OCI-LY1 (cell line): ENCODE measurements at regions not wholly inside any gene's neighbourhood (a gene's known extent, or its start where the extent isn't known, plus 50 kb on each side); places are given as distances from the start of the nearest gene placed in this dataset.

Experiments used
- H2AFZ ChIP-seq: fragments of 200-600 bp; sonication (generic), shearing (Covaris generic); 2 replicates; pipeline ENCODE4 v1.6.0; 2014; ENCODE audit warnings: antibody characterized with exemption, mild to moderate bottlenecking, low read length
- H3F3A ChIP-seq: fragments of 200-600 bp; sonication (generic), shearing (Covaris generic); 2 replicates; pipeline ENCODE4 v1.6.0; 2014; ENCODE audit warnings: mild to moderate bottlenecking, antibody characterized with exemption, low read length, moderate library complexity; ENCODE audit not compliant: insufficient read depth
- H3K27ac ChIP-seq: fragments of 200-600 bp; sonication (generic); 2 replicates; pipeline ENCODE4 v1.5.1; 2014; ENCODE audit warnings: low read length, mixed run types, mild to moderate bottlenecking, low read depth; ENCODE audit not compliant: poor library complexity, severe bottlenecking
- H3K27me3 ChIP-seq: fragments of 200-600 bp; sonication (generic); 2 replicates; pipeline ENCODE4 v1.6.0; 2014; ENCODE audit warnings: antibody characterized with exemption, mild to moderate bottlenecking, low read length, moderate library complexity; ENCODE audit not compliant: insufficient read depth
- H3K36me3 ChIP-seq: fragments of 200-600 bp; sonication (generic); 2 replicates; pipeline ENCODE4 v1.6.1; 2014; ENCODE audit warnings: mild to moderate bottlenecking, antibody characterized with exemption, low read length, moderate library complexity, mixed read lengths; ENCODE audit not compliant: insufficient read depth
- H3K4me1 ChIP-seq: fragments of 200-600 bp; sonication (generic); 2 replicates; pipeline ENCODE4 v1.5.1; 2014; ENCODE audit warnings: mild to moderate bottlenecking, low read length, moderate library complexity; ENCODE audit not compliant: insufficient read depth, severe bottlenecking
- H3K4me2 ChIP-seq: fragments of 200-600 bp; sonication (generic), shearing (Covaris generic); 2 replicates; pipeline ENCODE4 v1.6.1; 2014; ENCODE audit warnings: low read length
- H3K4me3 ChIP-seq: fragments of 200-600 bp; sonication (generic); 2 replicates; pipeline ENCODE4 v1.5.1; 2014; ENCODE audit warnings: low read length, low read depth, mild to moderate bottlenecking, mixed read lengths; ENCODE audit not compliant: poor library complexity, severe bottlenecking
- H3K79me2 ChIP-seq: fragments of 200-600 bp; shearing (Covaris generic); 2 replicates; pipeline ENCODE4 v1.6.1; 2016; ENCODE audit warnings: mixed run types, low read length, mixed read lengths; ENCODE audit not compliant: insufficient read depth
- H3K9ac ChIP-seq: fragments of 200-600 bp; sonication (generic), shearing (Covaris generic); 2 replicates; pipeline ENCODE4 v1.6.1; 2014; ENCODE audit warnings: mild to moderate bottlenecking, low read length, mixed read lengths
- H3K9me2 ChIP-seq: fragments of 200-600 bp; sonication (generic), shearing (Covaris generic); 2 replicates; pipeline ENCODE4 v1.6.1; 2014; ENCODE audit warnings: low read depth, mild to moderate bottlenecking, low read length, mixed read lengths
- H3K9me3 ChIP-seq: fragments of 200-600 bp; shearing (Covaris generic); 2 replicates; pipeline ENCODE4 v1.6.1; 2014; ENCODE audit warnings: low read length, mixed read lengths
- H4K20me1 ChIP-seq: fragments of 200-600 bp; sonication (generic), shearing (Covaris generic); 2 replicates; pipeline ENCODE4 v1.6.0; 2016; ENCODE audit warnings: mild to moderate bottlenecking, low read length; ENCODE audit not compliant: insufficient read depth
- EZH2 ChIP-seq: fragments of 200-600 bp; sonication (generic), shearing (Covaris generic); IDR thresholded peaks from 2 replicates; pipeline ENCODE4 v1.8.0; 2017; ENCODE audit warnings: borderline replicate concordance, mixed run types, mild to moderate bottlenecking, antibody characterized with exemption, low read length, moderate library complexity, mixed read lengths
- TF ChIP-seq, protein P1 (sequence below): fragments of 200-600 bp; sonication (generic), shearing (Covaris generic); IDR thresholded peaks from 2 replicates; pipeline ENCODE4 v1.5.1; 2017; ENCODE audit warnings: mild to moderate bottlenecking, antibody characterized with exemption, low read length, moderate library complexity, mixed read lengths

DNA sequence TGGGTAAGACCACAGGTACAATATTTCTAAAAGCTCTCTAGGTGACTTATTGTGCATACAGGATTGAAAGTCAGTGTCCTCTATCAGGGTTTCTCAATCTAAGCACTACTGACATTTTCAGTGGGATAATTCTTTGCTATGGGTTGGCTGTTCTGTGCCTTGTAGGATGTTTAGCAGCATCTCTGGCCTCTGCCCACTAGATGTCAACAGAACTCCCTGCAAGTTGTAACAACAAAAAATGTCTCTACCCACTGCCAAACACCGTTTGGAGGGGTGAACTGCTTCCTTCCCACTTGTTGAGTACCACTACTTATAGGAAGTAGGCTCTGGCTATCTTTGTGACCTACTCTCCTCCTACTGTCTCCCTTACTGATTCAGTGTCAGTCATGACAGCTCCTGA is 90.1 kb upstream of the ZRANB2 start:
- H3K27ac ChIP-seq: no peak overlapping the region
- H2AFZ ChIP-seq: no peak overlapping the region
- no peaks in the 10 kb centered on the region for H3F3A ChIP-seq
- H3K36me3 ChIP-seq: no peaks in the 10 kb centered on the region
- H3K9ac ChIP-seq: no peak overlapping the region
- no peak overlapping the region for H3K4me2 ChIP-seq
- H3K4me3 ChIP-seq: no peak overlapping the region
- no peak for TF ChIP-seq EZH2
- TF ChIP-seq, protein P1, sequence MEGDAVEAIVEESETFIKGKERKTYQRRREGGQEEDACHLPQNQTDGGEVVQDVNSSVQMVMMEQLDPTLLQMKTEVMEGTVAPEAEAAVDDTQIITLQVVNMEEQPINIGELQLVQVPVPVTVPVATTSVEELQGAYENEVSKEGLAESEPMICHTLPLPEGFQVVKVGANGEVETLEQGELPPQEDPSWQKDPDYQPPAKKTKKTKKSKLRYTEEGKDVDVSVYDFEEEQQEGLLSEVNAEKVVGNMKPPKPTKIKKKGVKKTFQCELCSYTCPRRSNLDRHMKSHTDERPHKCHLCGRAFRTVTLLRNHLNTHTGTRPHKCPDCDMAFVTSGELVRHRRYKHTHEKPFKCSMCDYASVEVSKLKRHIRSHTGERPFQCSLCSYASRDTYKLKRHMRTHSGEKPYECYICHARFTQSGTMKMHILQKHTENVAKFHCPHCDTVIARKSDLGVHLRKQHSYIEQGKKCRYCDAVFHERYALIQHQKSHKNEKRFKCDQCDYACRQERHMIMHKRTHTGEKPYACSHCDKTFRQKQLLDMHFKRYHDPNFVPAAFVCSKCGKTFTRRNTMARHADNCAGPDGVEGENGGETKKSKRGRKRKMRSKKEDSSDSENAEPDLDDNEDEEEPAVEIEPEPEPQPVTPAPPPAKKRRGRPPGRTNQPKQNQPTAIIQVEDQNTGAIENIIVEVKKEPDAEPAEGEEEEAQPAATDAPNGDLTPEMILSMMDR: peak; percentile 14; the same call in 1 of the 2 replicates
- no peaks in the 10 kb centered on the region for H3K79me2 ChIP-seq
- H3K9me2 ChIP-seq: no peaks in the 10 kb centered on the region
- no peaks in the 10 kb centered on the region for H3K9me3 ChIP-seq
- no peaks in the 10 kb centered on the region for H3K4me1 ChIP-seq
- H3K27me3 ChIP-seq: no peaks in the 10 kb centered on the region
- no peaks in the 10 kb centered on the region for H4K20me1 ChIP-seq

DNA sequence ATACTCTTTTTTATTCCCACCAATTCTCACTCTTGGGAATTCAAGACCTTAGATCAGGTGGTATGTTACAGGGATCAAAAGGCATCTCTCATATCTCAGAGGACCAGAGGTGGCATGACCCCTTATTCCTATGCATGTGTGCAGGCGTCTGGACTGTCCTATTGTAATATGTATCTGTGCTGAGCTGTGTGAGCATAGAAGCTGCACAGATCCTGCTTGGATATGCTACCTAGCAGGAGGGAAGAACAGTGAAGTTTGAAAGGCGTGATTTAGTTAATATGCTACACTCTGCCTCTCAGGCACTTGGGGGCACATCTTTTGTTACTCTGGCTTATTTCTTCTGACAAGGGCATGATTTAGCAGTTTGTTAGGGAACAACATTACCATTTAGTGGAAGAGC is 86.7 kb upstream of the ZRANB2 start:
- Histone ChIP-seq H3K4me2 (no peak overlapping the region), H3K4me3 (no peak overlapping the region), H3K36me3 (no peaks in the 10 kb centered on the region), H3K27me3 (no peaks in the 10 kb centered on the region), H3K9ac (no peak overlapping the region), H3K4me1 (no peaks in the 10 kb centered on the region), H3K79me2 (no peaks in the 10 kb centered on the region), H3K9me2 (no peaks in the 10 kb centered on the region), H2AFZ (no peak overlapping the region), H4K20me1 (no peaks in the 10 kb centered on the region), H3F3A (no peaks in the 10 kb centered on the region), H3K27ac (no peak overlapping the region), H3K9me3 (no peaks in the 10 kb centered on the region)
- no peak for TF ChIP-seq EZH2

- Histone ChIP-seq H4K20me1 (no peaks in the 10 kb centered on the region), H2AFZ (no peak overlapping the region), H3K79me2 (no peaks in the 10 kb centered on the region), H3K4me2 (no peak overlapping the region), H3K27me3 (no peaks in the 10 kb centered on the region), H3F3A (no peaks in the 10 kb centered on the region), H3K27ac (no peak overlapping the region), H3K4me1 (no peaks in the 10 kb centered on the region), H3K9me2 (no peaks in the 10 kb centered on the region), H3K9ac (no peak overlapping the region), H3K9me3 (no peaks in the 10 kb centered on the region), H3K4me3 (no peak overlapping the region), H3K36me3 (no peaks in the 10 kb centered on the region)
- TF ChIP-seq, protein P1: no peak
- TF ChIP-seq EZH2: no peak
Observed at GRCh38 chr1:71166178-71167173, 85.6 kb upstream of the ZRANB2 start.

DNA sequence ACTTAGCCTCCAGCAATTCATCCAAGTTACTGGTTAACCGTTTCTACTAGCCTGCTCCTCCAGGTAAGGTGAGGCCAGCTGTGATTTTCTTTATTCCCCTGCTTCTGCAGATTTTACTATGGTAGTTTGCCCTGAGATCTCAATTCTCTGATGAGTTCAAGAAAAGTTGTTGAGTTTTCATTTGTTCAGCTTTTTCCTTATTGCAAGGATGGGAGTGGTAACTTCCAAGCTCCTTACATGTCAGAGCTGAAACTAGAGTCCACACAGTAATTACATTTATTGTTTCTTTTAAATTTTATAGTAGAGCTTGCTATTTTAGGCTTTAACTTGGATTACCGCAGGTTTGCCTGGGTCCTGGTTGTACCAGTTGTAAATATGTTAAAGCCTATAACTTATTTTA is 76.9 kb upstream of the ZRANB2 start:
- Histone ChIP-seq H3K36me3 (no peaks in the 10 kb centered on the region), H3K9me2 (no peaks in the 10 kb centered on the region), H3K27me3 (no peaks in the 10 kb centered on the region), H3K9ac (no peak overlapping the region), H3K4me2 (no peak overlapping the region), H3F3A (no peaks in the 10 kb centered on the region), H3K4me3 (no peak overlapping the region), H3K27ac (no peak overlapping the region), H2AFZ (no peak overlapping the region), H3K79me2 (no peaks in the 10 kb centered on the region), H4K20me1 (no peaks in the 10 kb centered on the region), H3K9me3 (no peaks in the 10 kb centered on the region), H3K4me1 (no peaks in the 10 kb centered on the region)
- TF ChIP-seq, protein P1: no peak
- no peak for TF ChIP-seq EZH2
